HEK293 (cell line): ENCODE measurements at regions not wholly inside any gene's neighbourhood (a gene's known extent, or its start where the extent isn't known, plus 50 kb on each side); places are given as distances from the start of the nearest gene placed in this dataset.

Experiments
- CTCF ChIA-PET: fragments of 350-600 bp; formaldehyde crosslinking; extraction: SDS; loops from one replicate; lab custom pipeline; 2021; ENCODE audit warnings: antibody characterized with exemption; lab: Yijun Ruan, JAX
- POLR2A ChIA-PET: fragments of 300-600 bp; formaldehyde crosslinking; extraction: SDS; loops from one replicate; lab custom pipeline; 2020; ENCODE audit warnings: antibody characterized with exemption, inconsistent platforms; lab: Yijun Ruan, JAX
- H3K27ac ChIP-seq: fragments of 200-500 bp; sonication (Bioruptor generic); 2 replicates; pipeline ENCODE4 v1.5.1; 2014; ENCODE audit warnings: low read depth, low read length, control low read depth, inconsistent platforms; ENCODE audit errors: extremely low read depth
- H3K36me3 ChIP-seq, 2 experiments: fragments of 200-500 bp in 1 of 2; sonication (Bioruptor generic) in 1 of 2; 1 replicate in 1 of 2; 2 replicates in 1 of 2; pipeline ENCODE4 v1.5.1; 2014 to 2017; ENCODE audit warnings: inconsistent platforms in 2 of 2, low read length in 2 of 2; ENCODE audit not compliant: control insufficient read depth in 2 of 2, insufficient read depth in 1 of 2
- H3K4me1 ChIP-seq: fragments of 200-500 bp; sonication (Bioruptor generic); 2 replicates; pipeline ENCODE4 v1.5.1; 2014; ENCODE audit warnings: mild to moderate bottlenecking, low read length, inconsistent platforms; ENCODE audit not compliant: control insufficient read depth, insufficient read depth
- H3K4me3 ChIP-seq: 2 replicates; pipeline ENCODE4 v1.5.1; 2011; ENCODE audit warnings: low read depth, mild to moderate bottlenecking, control low read depth, low read length, moderate library complexity
- H3K9me3 ChIP-seq: fragments of 200-500 bp; sonication (Bioruptor generic); 2 replicates; pipeline ENCODE4 v1.5.1; 2014; ENCODE audit warnings: low read depth, low read length, inconsistent platforms; ENCODE audit not compliant: control insufficient read depth, insufficient read depth
- GLIS1 ChIP-seq: fragments of 450-650 bp; formaldehyde crosslinking; IDR thresholded peaks from 2 replicates; pipeline ENCODE4 v1.5.1; 2016; ENCODE audit warnings: missing biosample characterization, missing genetic modification characterization
- HOXC10 ChIP-seq: sonication (generic); formaldehyde crosslinking; IDR thresholded peaks from 2 replicates; pipeline ENCODE4 v1.8.1; 2023; ENCODE audit warnings: mild to moderate bottlenecking, missing genetic modification reagents
- KLF8 ChIP-seq: fragments of 450-650 bp; formaldehyde crosslinking; IDR thresholded peaks from 2 replicates; pipeline ENCODE4 v1.5.1; 2016; ENCODE audit warnings: missing biosample characterization, missing genetic modification characterization
- MEIS1 ChIP-seq: sonication (generic); formaldehyde crosslinking; IDR thresholded peaks from 2 replicates; pipeline ENCODE4 v1.8.1; 2022; ENCODE audit warnings: missing genetic modification reagents, mild to moderate bottlenecking, borderline replicate concordance
- MYNN ChIP-seq: fragments of 450-650 bp; formaldehyde crosslinking; IDR thresholded peaks from 2 replicates; pipeline ENCODE4 v1.5.1; 2016; ENCODE audit warnings: missing biosample characterization, missing genetic modification characterization, borderline replicate concordance
- OSR2 ChIP-seq: fragments of 450-650 bp; formaldehyde crosslinking; IDR thresholded peaks from 2 replicates; pipeline ENCODE4 v1.5.1; 2016; ENCODE audit warnings: missing biosample characterization, missing genetic modification characterization
- OVOL3 ChIP-seq: fragments of 450-650 bp; formaldehyde crosslinking; IDR thresholded peaks from 2 replicates; pipeline ENCODE4 v1.5.1; 2016; ENCODE audit warnings: missing biosample characterization, missing genetic modification characterization
- SCRT1 ChIP-seq: fragments of 450-650 bp; formaldehyde crosslinking; IDR thresholded peaks from 2 replicates; pipeline ENCODE4 v1.5.1; 2016; ENCODE audit warnings: missing biosample characterization, missing genetic modification characterization, borderline replicate concordance
- SCRT2 ChIP-seq: fragments of 450-650 bp; formaldehyde crosslinking; IDR thresholded peaks from 2 replicates; pipeline ENCODE4 v1.5.1; 2016; ENCODE audit warnings: missing biosample characterization, missing genetic modification characterization
- WT1 ChIP-seq: fragments of 450-650 bp; formaldehyde crosslinking; IDR thresholded peaks from 2 replicates; pipeline ENCODE4 v1.5.1; 2016; ENCODE audit warnings: missing biosample characterization, missing genetic modification characterization
- YY1 ChIP-seq: fragments of 450-650 bp; formaldehyde crosslinking; IDR thresholded peaks from 2 replicates; pipeline ENCODE4 v1.5.1; 2018; ENCODE audit warnings: missing biosample characterization, missing genetic modification characterization
- ZIC2 ChIP-seq: fragments of 450-650 bp; formaldehyde crosslinking; IDR thresholded peaks from 2 replicates; pipeline ENCODE4 v1.5.1; 2016; ENCODE audit warnings: missing biosample characterization, missing genetic modification characterization
- ZNF211 ChIP-seq: fragments of 450-650 bp; formaldehyde crosslinking; IDR thresholded peaks from 2 replicates; pipeline ENCODE4 v1.5.1; 2016; ENCODE audit warnings: low read depth, missing biosample characterization, missing genetic modification characterization
- ZNF223 ChIP-seq: fragments of 450-650 bp; formaldehyde crosslinking; IDR thresholded peaks from 2 replicates; pipeline ENCODE4 v1.5.1; 2016; ENCODE audit warnings: missing biosample characterization, missing genetic modification characterization
- ZNF341 ChIP-seq: fragments of 450-650 bp; formaldehyde crosslinking; IDR thresholded peaks from 2 replicates; pipeline ENCODE4; 2016; ENCODE audit warnings: low read depth, missing biosample characterization, missing genetic modification characterization
- ZNF391 ChIP-seq: fragments of 450-650 bp; formaldehyde crosslinking; IDR thresholded peaks from 2 replicates; pipeline ENCODE4 v1.5.1; 2016; ENCODE audit warnings: low read depth, missing biosample characterization, missing genetic modification characterization, borderline replicate concordance
- ZNF416 ChIP-seq: fragments of 450-650 bp; formaldehyde crosslinking; IDR thresholded peaks from 2 replicates; pipeline ENCODE4 v1.5.1; 2016; ENCODE audit warnings: missing biosample characterization, missing genetic modification characterization
- ZNF571 ChIP-seq: fragments of 450-650 bp; formaldehyde crosslinking; IDR thresholded peaks from 2 replicates; pipeline ENCODE4 v1.5.0; 2017; ENCODE audit warnings: missing biosample characterization, missing genetic modification characterization
- ZNF670 ChIP-seq: fragments of 450-650 bp; formaldehyde crosslinking; IDR thresholded peaks from 2 replicates; pipeline ENCODE4 v1.5.1; 2016; ENCODE audit warnings: missing biosample characterization, missing genetic modification characterization, low read depth
- TF ChIP-seq, protein P1 (sequence below): fragments of 450-650 bp; formaldehyde crosslinking; IDR thresholded peaks from 2 replicates; pipeline ENCODE4 v1.5.1; 2016; ENCODE audit warnings: missing biosample characterization, missing genetic modification characterization
- TF ChIP-seq, protein P2 (sequence below): fragments of 450-650 bp; formaldehyde crosslinking; IDR thresholded peaks from 2 replicates; pipeline ENCODE4 v1.5.1; 2016; ENCODE audit warnings: missing biosample characterization, missing genetic modification characterization
- TF ChIP-seq, protein P3 (sequence below): fragments of 450-650 bp; formaldehyde crosslinking; IDR thresholded peaks from 2 replicates; pipeline ENCODE4 v1.5.1; 2017; ENCODE audit warnings: missing biosample characterization, missing genetic modification characterization
- TF ChIP-seq, protein P4 (sequence below): fragments of 450-650 bp; formaldehyde crosslinking; IDR thresholded peaks from 2 replicates; pipeline ENCODE4 v1.5.1; 2016; ENCODE audit warnings: missing biosample characterization, missing genetic modification characterization
- TF ChIP-seq, protein P5 (sequence below): fragments of 450-650 bp; formaldehyde crosslinking; IDR thresholded peaks from 2 replicates; pipeline ENCODE4 v1.5.1; 2017; ENCODE audit warnings: missing biosample characterization, missing genetic modification characterization

DNA sequence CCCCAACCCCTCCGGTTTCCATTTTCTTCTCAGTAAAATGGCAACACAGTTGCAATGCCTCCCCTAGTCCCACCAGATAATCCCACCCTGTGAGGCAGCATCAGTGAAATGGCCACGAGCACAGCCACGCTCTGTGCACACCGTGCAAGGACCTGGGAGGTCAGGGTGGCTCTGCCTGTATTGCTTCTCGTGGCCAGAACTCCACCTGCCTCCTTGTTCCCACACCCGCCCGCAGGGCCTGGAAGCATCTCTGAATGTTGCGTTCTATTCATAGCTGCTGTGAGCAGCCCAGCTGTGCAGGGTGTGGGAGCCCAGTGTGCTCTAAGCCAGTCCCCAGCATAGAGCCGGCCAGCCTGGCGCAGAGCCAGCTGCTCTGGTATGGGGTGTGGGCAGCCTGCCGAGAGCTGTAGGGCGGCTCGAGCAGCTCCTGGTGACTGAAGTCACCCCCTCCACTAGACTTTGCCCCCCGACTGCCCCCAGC is 161.1 kb downstream of the DLL1 start (continued):
- TF ChIP-seq, protein P1, sequence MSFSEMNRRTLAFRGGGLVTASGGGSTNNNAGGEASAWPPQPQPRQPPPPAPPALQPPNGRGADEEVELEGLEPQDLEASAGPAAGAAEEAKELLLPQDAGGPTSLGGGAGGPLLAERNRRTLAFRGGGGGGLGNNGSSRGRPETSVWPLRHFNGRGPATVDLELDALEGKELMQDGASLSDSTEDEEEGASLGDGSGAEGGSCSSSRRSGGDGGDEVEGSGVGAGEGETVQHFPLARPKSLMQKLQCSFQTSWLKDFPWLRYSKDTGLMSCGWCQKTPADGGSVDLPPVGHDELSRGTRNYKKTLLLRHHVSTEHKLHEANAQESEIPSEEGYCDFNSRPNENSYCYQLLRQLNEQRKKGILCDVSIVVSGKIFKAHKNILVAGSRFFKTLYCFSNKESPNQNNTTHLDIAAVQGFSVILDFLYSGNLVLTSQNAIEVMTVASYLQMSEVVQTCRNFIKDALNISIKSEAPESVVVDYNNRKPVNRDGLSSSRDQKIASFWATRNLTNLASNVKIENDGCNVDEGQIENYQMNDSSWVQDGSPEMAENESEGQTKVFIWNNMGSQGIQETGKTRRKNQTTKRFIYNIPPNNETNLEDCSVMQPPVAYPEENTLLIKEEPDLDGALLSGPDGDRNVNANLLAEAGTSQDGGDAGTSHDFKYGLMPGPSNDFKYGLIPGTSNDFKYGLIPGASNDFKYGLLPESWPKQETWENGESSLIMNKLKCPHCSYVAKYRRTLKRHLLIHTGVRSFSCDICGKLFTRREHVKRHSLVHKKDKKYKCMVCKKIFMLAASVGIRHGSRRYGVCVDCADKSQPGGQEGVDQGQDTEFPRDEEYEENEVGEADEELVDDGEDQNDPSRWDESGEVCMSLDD (tag by site-specific recombination): no peak
- TF ChIP-seq ZNF571 (tag by site-specific recombination) (no peak), HOXC10 (no peak)

DNA sequence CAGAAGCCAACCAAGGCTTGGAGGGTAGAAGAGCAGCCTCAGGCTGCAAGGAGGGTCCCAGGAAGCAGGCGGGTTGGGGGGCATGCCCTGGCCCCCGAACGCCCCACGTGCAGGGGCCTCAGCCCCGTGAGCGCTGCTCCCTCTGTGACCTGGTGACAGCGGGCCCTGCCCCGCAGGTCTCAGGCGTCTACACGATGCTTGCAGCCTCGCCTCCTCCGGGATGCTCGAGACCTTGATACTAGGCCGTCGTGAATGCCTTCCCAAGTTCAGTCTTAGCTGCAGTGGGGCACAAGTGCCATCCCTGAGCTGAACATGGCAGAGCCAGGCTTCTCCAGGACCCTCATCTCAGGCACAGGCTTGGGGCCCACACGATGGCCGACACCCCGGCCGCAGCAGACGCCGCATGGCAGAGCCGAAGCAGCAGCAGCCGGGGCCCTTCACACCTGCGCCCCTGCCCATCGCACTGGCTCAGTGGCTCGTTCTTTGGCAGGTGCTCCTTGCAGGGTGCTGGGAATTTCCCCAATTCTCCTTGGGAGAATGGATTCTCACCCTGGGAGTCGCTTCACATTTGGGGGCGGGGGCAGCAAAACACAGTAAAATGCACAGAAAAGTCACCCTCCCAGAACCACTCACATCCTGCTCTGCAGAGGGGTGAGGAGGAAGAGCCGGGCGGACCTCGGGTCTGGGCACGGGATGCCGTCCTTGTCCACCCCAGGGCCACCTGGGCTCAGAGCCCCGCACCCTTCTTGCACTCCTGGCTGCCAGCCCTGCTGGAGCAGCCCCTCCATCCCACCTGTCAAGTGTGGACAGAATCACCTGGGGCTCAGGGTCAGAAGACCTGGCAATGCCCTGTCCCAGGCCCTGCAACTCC is 161.8 kb downstream of the DLL1 start:
- TF ChIP-seq OSR2 (tag by site-specific recombination) (no peak), ZNF670 (tag by site-specific recombination) (no peak), GLIS1 (tag by site-specific recombination) (no peak), ZNF223 (no peak), ZNF211 (tag by site-specific recombination) (no peak), ZNF341 (tag by site-specific recombination) (no peak)
- POLR2A ChIA-PET: no interaction called here
- no peak overlapping the region for H3K27ac ChIP-seq

DNA sequence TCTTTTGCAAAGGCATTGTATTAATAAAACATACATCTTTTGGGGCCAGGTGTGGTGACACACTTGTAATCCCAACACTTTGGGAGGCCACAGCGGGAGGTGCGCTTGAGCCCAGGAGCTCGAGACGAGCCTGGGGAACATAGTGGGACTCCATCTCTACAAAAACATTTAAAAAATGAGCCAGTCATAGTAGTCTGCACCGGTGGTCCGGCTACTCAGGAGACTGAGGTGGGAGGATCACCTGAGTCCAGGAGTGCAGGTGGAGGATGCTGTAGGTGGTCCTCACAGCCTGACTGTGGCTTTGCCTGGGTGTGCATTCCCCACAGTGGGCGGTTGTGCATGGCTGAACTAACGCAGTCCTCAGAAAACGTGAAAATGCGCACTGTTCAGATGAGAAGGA is 162.5 kb downstream of the DLL1 start:
- POLR2A ChIA-PET: no interaction called here
- no peak overlapping the region for H3K27ac ChIP-seq
- CTCF ChIA-PET: interaction anchor here (0.5 to 0.6 kb wide), 2 partner anchors 97 to 177 kb away, joined by 3 to 4 read pairs; no protein-coding TSS in a partner anchor
- TF ChIP-seq KLF8 (no peak), OVOL3 (tag by site-specific recombination) (no peak), ZNF391 (tag by site-specific recombination) (no peak), ZNF416 (tag by site-specific recombination) (no peak), SCRT2 (tag by site-specific recombination) (no peak), WT1 (tag by site-specific recombination) (no peak), MEIS1 (CRISPR knock-in tag) (no peak), MYNN (tag by site-specific recombination) (no peak), YY1 (tag by site-specific recombination) (no peak), ZIC2 (tag by site-specific recombination) (no peak), SCRT1 (tag by site-specific recombination) (no peak)
- TF ChIP-seq, protein P2, sequence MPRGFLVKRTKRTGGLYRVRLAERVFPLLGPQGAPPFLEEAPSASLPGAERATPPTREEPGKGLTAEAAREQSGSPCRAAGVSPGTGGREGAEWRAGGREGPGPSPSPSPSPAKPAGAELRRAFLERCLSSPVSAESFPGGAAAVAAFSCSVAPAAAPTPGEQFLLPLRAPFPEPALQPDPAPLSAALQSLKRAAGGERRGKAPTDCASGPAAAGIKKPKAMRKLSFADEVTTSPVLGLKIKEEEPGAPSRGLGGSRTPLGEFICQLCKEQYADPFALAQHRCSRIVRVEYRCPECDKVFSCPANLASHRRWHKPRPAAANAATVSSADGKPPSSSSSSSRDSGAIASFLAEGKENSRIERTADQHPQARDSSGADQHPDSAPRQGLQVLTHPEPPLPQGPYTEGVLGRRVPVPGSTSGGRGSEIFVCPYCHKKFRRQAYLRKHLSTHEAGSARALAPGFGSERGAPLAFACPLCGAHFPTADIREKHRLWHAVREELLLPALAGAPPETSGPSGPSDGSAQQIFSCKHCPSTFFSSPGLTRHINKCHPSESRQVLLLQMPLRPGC (tag by site-specific recombination): no peak
- TF ChIP-seq, protein P3, sequence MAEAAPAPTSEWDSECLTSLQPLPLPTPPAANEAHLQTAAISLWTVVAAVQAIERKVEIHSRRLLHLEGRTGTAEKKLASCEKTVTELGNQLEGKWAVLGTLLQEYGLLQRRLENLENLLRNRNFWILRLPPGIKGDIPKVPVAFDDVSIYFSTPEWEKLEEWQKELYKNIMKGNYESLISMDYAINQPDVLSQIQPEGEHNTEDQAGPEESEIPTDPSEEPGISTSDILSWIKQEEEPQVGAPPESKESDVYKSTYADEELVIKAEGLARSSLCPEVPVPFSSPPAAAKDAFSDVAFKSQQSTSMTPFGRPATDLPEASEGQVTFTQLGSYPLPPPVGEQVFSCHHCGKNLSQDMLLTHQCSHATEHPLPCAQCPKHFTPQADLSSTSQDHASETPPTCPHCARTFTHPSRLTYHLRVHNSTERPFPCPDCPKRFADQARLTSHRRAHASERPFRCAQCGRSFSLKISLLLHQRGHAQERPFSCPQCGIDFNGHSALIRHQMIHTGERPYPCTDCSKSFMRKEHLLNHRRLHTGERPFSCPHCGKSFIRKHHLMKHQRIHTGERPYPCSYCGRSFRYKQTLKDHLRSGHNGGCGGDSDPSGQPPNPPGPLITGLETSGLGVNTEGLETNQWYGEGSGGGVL (tag by site-specific recombination): no peak
- TF ChIP-seq, protein P4, sequence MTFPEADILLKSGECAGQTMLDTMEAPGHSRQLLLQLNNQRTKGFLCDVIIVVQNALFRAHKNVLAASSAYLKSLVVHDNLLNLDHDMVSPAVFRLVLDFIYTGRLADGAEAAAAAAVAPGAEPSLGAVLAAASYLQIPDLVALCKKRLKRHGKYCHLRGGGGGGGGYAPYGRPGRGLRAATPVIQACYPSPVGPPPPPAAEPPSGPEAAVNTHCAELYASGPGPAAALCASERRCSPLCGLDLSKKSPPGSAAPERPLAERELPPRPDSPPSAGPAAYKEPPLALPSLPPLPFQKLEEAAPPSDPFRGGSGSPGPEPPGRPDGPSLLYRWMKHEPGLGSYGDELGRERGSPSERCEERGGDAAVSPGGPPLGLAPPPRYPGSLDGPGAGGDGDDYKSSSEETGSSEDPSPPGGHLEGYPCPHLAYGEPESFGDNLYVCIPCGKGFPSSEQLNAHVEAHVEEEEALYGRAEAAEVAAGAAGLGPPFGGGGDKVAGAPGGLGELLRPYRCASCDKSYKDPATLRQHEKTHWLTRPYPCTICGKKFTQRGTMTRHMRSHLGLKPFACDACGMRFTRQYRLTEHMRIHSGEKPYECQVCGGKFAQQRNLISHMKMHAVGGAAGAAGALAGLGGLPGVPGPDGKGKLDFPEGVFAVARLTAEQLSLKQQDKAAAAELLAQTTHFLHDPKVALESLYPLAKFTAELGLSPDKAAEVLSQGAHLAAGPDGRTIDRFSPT (tag by site-specific recombination): no peak
- TF ChIP-seq, protein P5, sequence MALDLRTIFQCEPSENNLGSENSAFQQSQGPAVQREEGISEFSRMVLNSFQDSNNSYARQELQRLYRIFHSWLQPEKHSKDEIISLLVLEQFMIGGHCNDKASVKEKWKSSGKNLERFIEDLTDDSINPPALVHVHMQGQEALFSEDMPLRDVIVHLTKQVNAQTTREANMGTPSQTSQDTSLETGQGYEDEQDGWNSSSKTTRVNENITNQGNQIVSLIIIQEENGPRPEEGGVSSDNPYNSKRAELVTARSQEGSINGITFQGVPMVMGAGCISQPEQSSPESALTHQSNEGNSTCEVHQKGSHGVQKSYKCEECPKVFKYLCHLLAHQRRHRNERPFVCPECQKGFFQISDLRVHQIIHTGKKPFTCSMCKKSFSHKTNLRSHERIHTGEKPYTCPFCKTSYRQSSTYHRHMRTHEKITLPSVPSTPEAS (tag by site-specific recombination): no peak

More for the DNA sequence above, 161.8 kb downstream of the DLL1 start:
- Histone ChIP-seq H3K36me3 (no peaks in the 10 kb centered on the region), H3K4me1 (no peaks in the 10 kb centered on the region), H3K4me3 (no peak overlapping the region), H3K9me3 (no peaks in the 10 kb centered on the region)
- CTCF ChIA-PET: no interaction called here

More for the DNA sequence above, 162.5 kb downstream of the DLL1 start:
- Histone ChIP-seq H3K36me3 (no peaks in the 10 kb centered on the region), H3K9me3 (no peaks in the 10 kb centered on the region), H3K4me3 (no peak overlapping the region), H3K4me1 (no peaks in the 10 kb centered on the region)
